Stimulated activated naive CD8-positive, alpha-beta T cell treated with anti-CD3 and anti-CD28 coated beads, Interleukin-15, Interleukin-2, amounts not matched to agents 100 U/mL and 50 U/mL, for 24 hours (primary cell): ENCODE measurements at regions not wholly inside any gene's neighbourhood (a gene's known extent, or its start where the extent isn't known, plus 50 kb on each side); places are given as distances from the start of the nearest gene placed in this dataset.
A peak's percentile ranks its signal among the peaks of the same experiment; 100 is the strongest.
"Not testable (repeated sequence)": the region's sequence is repeated elsewhere in the genome, so short reads cannot be mapped to it uniquely, and the experiment has no call there.

Experiments
- ATAC-seq: fragments of 150-1000 bp; cut with Tn5 transposase; one replicate; pipeline ENCODE4 v1.10.0; 2021
- DNase-seq: peaks from one replicate; pipeline ENCODE4 v3.0.0; 2021

GRCh38 chrX:65331371-65331770 is 203.2 kb downstream of the LAS1L start:
- DNase-seq (no peak), ATAC-seq (no peak)

GRCh38 chrX:65300104-65300809 is 234.3 kb downstream of the LAS1L start:
- ATAC-seq (no peak), DNase-seq (no peak)

- not testable (repeated sequence) for ATAC-seq, DNase-seq
These were observed 251.7 kb downstream of the LAS1L start for GRCh38 chrX:65282905-65283304.

GRCh38 chrX:65273152-65273551 is 261.4 kb downstream of the LAS1L start:
- no peak for DNase-seq
- no peak for ATAC-seq

GRCh38 chrX:65266482-65266881 is 268.1 kb downstream of the LAS1L start:
- no peak for ATAC-seq
- no peak for DNase-seq

GRCh38 chrX:65253817-65254216 is 277.6 kb upstream of the ZC4H2 start:
- no peak for DNase-seq
- no peak for ATAC-seq

GRCh38 chrX:65241059-65241721 is 264.9 kb upstream of the ZC4H2 start:
- no peak for ATAC-seq
- DNase-seq = no peak

GRCh38 chrX:65203545-65203944 is 227.3 kb upstream of the ZC4H2 start:
- DNase-seq (no peak), ATAC-seq (no peak)

GRCh38 chrX:65196758-65197360 is 220.6 kb upstream of the ZC4H2 start:
- ATAC-seq (no peak), DNase-seq (peak; percentile 2)

GRCh38 chrX:65195621-65196020 is 219.4 kb upstream of the ZC4H2 start:
- ATAC-seq (no peak), DNase-seq (no peak)

GRCh38 chrX:65194547-65194946 is 218.3 kb upstream of the ZC4H2 start:
- no peak for DNase-seq
- ATAC-seq = no peak

- ATAC-seq, DNase-seq: not testable (repeated sequence)
These were observed 187.1 kb upstream of the ZC4H2 start for GRCh38 chrX:65163325-65163724.

- ATAC-seq = no peak
- DNase-seq = no peak
These were observed 172.0 kb upstream of the ZC4H2 start for GRCh38 chrX:65148232-65148631.

- ATAC-seq (no peak), DNase-seq (no peak)
These were observed 160.2 kb upstream of the ZC4H2 start for GRCh38 chrX:65136424-65136823.

- DNase-seq = no peak
- ATAC-seq = no peak
These were observed 151.6 kb upstream of the ZC4H2 start for GRCh38 chrX:65127842-65128241.

- ATAC-seq = no peak
These were observed 122.6 kb upstream of the ZC4H2 start for GRCh38 chrX:65098851-65099250.

GRCh38 chrX:65093658-65094057 is 117.4 kb upstream of the ZC4H2 start:
- ATAC-seq (no peak), DNase-seq (no peak)

More at GRCh38 chrX:65098851-65099250, 122.6 kb upstream of the ZC4H2 start:
- no peak for DNase-seq

- ATAC-seq (no peak), DNase-seq (no peak)
These were observed 97.0 kb upstream of the ZC4H2 start for GRCh38 chrX:65073233-65073632.

GRCh38 chrX:65072590-65072989 is 96.3 kb upstream of the ZC4H2 start:
- ATAC-seq (no peak), DNase-seq (no peak)

GRCh38 chrX:65058626-65059025 is 82.4 kb upstream of the ZC4H2 start:
- not testable (repeated sequence) for ATAC-seq, DNase-seq

GRCh38 chrX:65045001-65045400 is 68.8 kb upstream of the ZC4H2 start:
- no peak for DNase-seq
- no peak for ATAC-seq

GRCh38 chrX:65035446-65035770 is 59.2 kb upstream of the ZC4H2 start:
- DNase-seq = no peak
- peak; percentile 26 for ATAC-seq

- DNase-seq (peak; percentile 81), ATAC-seq (peak; percentile 91)
These were observed 58.6 kb upstream of the ZC4H2 start, which contains the start of gene ZC3H12B for GRCh38 chrX:65034668-65035445. Gene ZC3H12B, plus strand, starts transcription at chrX:65034826.
